GM23338 (cell line): ENCODE measurements at regions not wholly inside any gene's neighbourhood (a gene's known extent, or its start where the extent isn't known, plus 50 kb on each side); places are given as distances from the start of the nearest gene placed in this dataset.

ENCODE experiments used
- ATAC-seq: fragments of 200-7000 bp; cut with Tn5 transposase; 3 replicates; pipeline ENCODE4 v1.9.1; 2020
- DNase-seq: peaks from one replicate; pipeline ENCODE4 v3.0.0-alpha.2; 2015; ENCODE audit warnings: low spot score
- H2AFZ ChIP-seq: fragments of 200-600 bp; sonication (generic); 2 replicates; pipeline ENCODE4 v1.8.0; 2016; ENCODE audit warnings: antibody characterized with exemption, mild to moderate bottlenecking, moderate library complexity
- H3F3A ChIP-seq: fragments of 200-600 bp; sonication (generic); replicated peaks from 2 replicates; pipeline ENCODE4 v1.8.0; 2017; ENCODE audit warnings: antibody characterized with exemption, mixed run types, low read depth
- H3K27ac ChIP-seq: fragments of 200-600 bp; sonication (generic); 2 replicates; pipeline ENCODE4 v1.6.1; 2016; ENCODE audit warnings: low read depth
- H3K27me3 ChIP-seq: fragments of 200-600 bp; sonication (generic); 2 replicates; pipeline ENCODE4 v1.8.0; 2016; ENCODE audit warnings: mild to moderate bottlenecking, mixed run types, moderate library complexity; ENCODE audit not compliant: insufficient read depth
- H3K36me3 ChIP-seq: fragments of 200-600 bp; sonication (generic); 2 replicates; pipeline ENCODE4 v1.8.0; 2016; ENCODE audit warnings: mild to moderate bottlenecking; ENCODE audit not compliant: insufficient read depth
- H3K4me1 ChIP-seq: fragments of 200-600 bp; sonication (generic); 2 replicates; pipeline ENCODE4 v1.8.0; 2016; ENCODE audit warnings: mild to moderate bottlenecking, moderate library complexity; ENCODE audit not compliant: insufficient read depth
- H3K4me2 ChIP-seq: fragments of 200-600 bp; sonication (generic); 2 replicates; pipeline ENCODE4 v1.7.1; 2017; ENCODE audit warnings: mixed run types
- H3K4me3 ChIP-seq: fragments of 200-600 bp; sonication (generic); 2 replicates; pipeline ENCODE4 v1.6.1; 2016; ENCODE audit warnings: mixed run types
- H3K79me2 ChIP-seq: fragments of 200-600 bp; sonication (generic); replicated peaks from 2 replicates; pipeline ENCODE4 v1.8.0; 2017; ENCODE audit warnings: mild to moderate bottlenecking; ENCODE audit not compliant: insufficient read depth
- H3K9me2 ChIP-seq: fragments of 200-600 bp; sonication (generic); 2 replicates; pipeline ENCODE4 v1.8.0; 2017; ENCODE audit not compliant: insufficient read depth
- H4K20me1 ChIP-seq: fragments of 200-600 bp; sonication (generic); replicated peaks from 2 replicates; pipeline ENCODE4 v1.8.0; 2017; ENCODE audit warnings: mild to moderate bottlenecking; ENCODE audit not compliant: insufficient read depth
- H3K27ac Mint-ChIP-seq: 2 replicates; pipeline ENCODE4 v1.8.0; 2020; ENCODE audit warnings: inconsistent platforms, mild to moderate bottlenecking, moderate library complexity, mixed read lengths
- H3K27me3 Mint-ChIP-seq: 3 replicates; pipeline ENCODE4 v1.8.0; 2022; ENCODE audit warnings: low read depth, mild to moderate bottlenecking, moderate library complexity, mixed read lengths, inconsistent platforms; ENCODE audit not compliant: insufficient read depth, poor library complexity
- H3K36me3 Mint-ChIP-seq: 3 replicates; pipeline ENCODE4 v1.8.0; 2021; ENCODE audit warnings: low read depth, mild to moderate bottlenecking, inconsistent platforms, moderate library complexity, mixed read lengths
- H3K4me1 Mint-ChIP-seq: 3 replicates; pipeline ENCODE4 v1.8.0; 2020; ENCODE audit warnings: mild to moderate bottlenecking, inconsistent platforms, mixed read lengths
- H3K4me3 Mint-ChIP-seq: 3 replicates; pipeline ENCODE4 v1.8.0; 2021; ENCODE audit warnings: moderate library complexity, mild to moderate bottlenecking, inconsistent platforms, mixed read lengths
- H3K9me3 Mint-ChIP-seq: 3 replicates; pipeline ENCODE4 v1.8.0; 2020; ENCODE audit warnings: moderate library complexity, mild to moderate bottlenecking, inconsistent platforms, mixed read lengths
- CREB1 ChIP-seq: fragments of 250-450 bp; sonication (Bioruptor Pico); IDR thresholded peaks from 2 replicates; pipeline ENCODE4 v1.5.0; 2020; ENCODE audit warnings: low read depth, mild to moderate bottlenecking, moderate library complexity
- CTCF ChIP-seq, 2 experiments: fragments of 200-600 bp in 1 of 2; sonication (generic) in 1 of 2; conservative IDR thresholded peaks; 2 replicates each; pipeline versions ENCODE4 v1.5.1 to v1.6.1; 2016 to 2017; ENCODE audit warnings: antibody characterized with exemption in 2 of 2, low read depth in 2 of 2, mild to moderate bottlenecking in 2 of 2, moderate library complexity in 1 of 2
- ETS1 ChIP-seq: IDR thresholded peaks from 2 replicates; pipeline ENCODE4 v1.6.1; 2016; ENCODE audit warnings: antibody characterized with exemption
- EZH2 ChIP-seq: fragments of 200-600 bp; sonication (generic); IDR thresholded peaks from one replicate; pipeline ENCODE4 v1.8.0; 2017; ENCODE audit warnings: antibody characterized with exemption, mild to moderate bottlenecking, low read depth; ENCODE audit not compliant: unreplicated experiment
- EZH2phosphoT487 ChIP-seq: fragments of 200-600 bp; sonication (generic); IDR thresholded peaks from one replicate; pipeline ENCODE4 v1.8.1; 2018; ENCODE audit warnings: antibody characterized with exemption; ENCODE audit not compliant: unreplicated experiment
- JUNB ChIP-seq: IDR thresholded peaks from one replicate; pipeline ENCODE4 v1.6.1; 2016; ENCODE audit warnings: antibody characterized with exemption; ENCODE audit not compliant: unreplicated experiment
- NANOG ChIP-seq: IDR thresholded peaks from 2 replicates; pipeline ENCODE4 v1.6.1; 2016; ENCODE audit warnings: antibody characterized with exemption, borderline replicate concordance
- POLR2AphosphoS5 ChIP-seq: IDR thresholded peaks from 2 replicates; pipeline ENCODE4 v1.6.1; 2016; ENCODE audit warnings: antibody characterized with exemption, low read depth
- REST ChIP-seq: IDR thresholded peaks from one replicate; pipeline ENCODE4 v1.6.1; 2018; ENCODE audit warnings: antibody characterized with exemption; ENCODE audit not compliant: unreplicated experiment
- STAT1 ChIP-seq: IDR thresholded peaks from one replicate; pipeline ENCODE4 v1.6.1; 2016; ENCODE audit warnings: antibody characterized with exemption; ENCODE audit not compliant: unreplicated experiment
- ZNF114 ChIP-seq: fragments of 250-450 bp; sonication (Bioruptor Pico); IDR thresholded peaks from 2 replicates; pipeline ENCODE4 v1.5.0; 2020; ENCODE audit warnings: mild to moderate bottlenecking, moderate library complexity
- ZNF331 ChIP-seq: fragments of 250-450 bp; sonication (Bioruptor Pico); IDR thresholded peaks from 2 replicates; pipeline ENCODE4 v1.5.0; 2020; ENCODE audit warnings: low read depth, mild to moderate bottlenecking, moderate library complexity
- ZNF462 ChIP-seq: fragments of 250-450 bp; sonication (Bioruptor Pico); IDR thresholded peaks from 2 replicates; pipeline ENCODE4 v1.5.0; 2020; ENCODE audit warnings: mild to moderate bottlenecking, moderate library complexity

- Histone ChIP-seq H3K4me2 (peak overlapping the region; percentile 57; the same call in 1 of the 2 replicates), H3K27ac (no peak overlapping the region), H2AFZ (peak overlapping the region; percentile 84; the same call in 1 of the 2 replicates), H3K36me3 (no peaks in the 10 kb centered on the region), H3K9me2 (no peaks in the 10 kb centered on the region), H4K20me1 (no peaks in the 10 kb centered on the region), H3K4me1 (peaks cover 8% of the 10 kb centered on the region), H3K27me3 (no peaks in the 10 kb centered on the region), H3F3A (no peaks in the 10 kb centered on the region), H3K79me2 (no peaks in the 10 kb centered on the region), H3K4me3 (0 out of 2 replicates have a peak overlapping the region, but pooled peaks have one; percentile 12)
- Mint-ChIP-seq H3K9me3 (peaks cover 2% of the 10 kb centered on the region; the same call in 2 of the 3 replicates), H3K36me3 (no peaks in the 10 kb centered on the region), H3K4me1 (peaks cover 14% of the 10 kb centered on the region), H3K27me3 (peaks cover 4% of the 10 kb centered on the region), H3K27ac (no peak overlapping the region), H3K4me3 (no peak overlapping the region)
- ATAC-seq, result peak; percentile 72
- TF ChIP-seq ZNF331 (CRISPR knock-in tag) (no peak), EZH2phosphoT487 (no peak), STAT1 (no peak), REST (no peak), EZH2 (no peak), ZNF462 (CRISPR knock-in tag) (no peak), ETS1 (no peak), ZNF114 (CRISPR knock-in tag) (no peak), NANOG (no peak), CREB1 (CRISPR knock-in tag) (no peak), CTCF (conservative IDR thresholded peaks at IDR 0.05; ENCODE audit: low read depth in 2 of 2) (no peak), JUNB (no peak), POLR2AphosphoS5 (no peak)
- peak; percentile 9 for DNase-seq
Measured at GRCh38 chr11:114889594-114890011, 211.3 kb downstream of the NXPE2 start.
